Limb (tissue), 2 donors: ENCODE measurements at regions not wholly inside any gene's neighbourhood (a gene's known extent, or its start where the extent isn't known, plus 50 kb on each side); places are given as distances from the start of the nearest gene placed in this dataset.
A peak's percentile ranks its signal among the peaks of the same experiment; 100 is the strongest.
"Not testable (repeated sequence)": the region's sequence is repeated elsewhere in the genome, so short reads cannot be mapped to it uniquely, and the experiment has no call there.

Source experiments
- DNase-seq, 2 donors: peaks; one replicate each; pipeline ENCODE4 v3.0.0-alpha.2; 2016; ENCODE audit errors: extremely low spot score in 2 of 2

- DNase-seq, result no peak
Observed at GRCh38 chr13:65410791-65411190, 1819.3 kb downstream of the PCDH9 start.

DNA sequence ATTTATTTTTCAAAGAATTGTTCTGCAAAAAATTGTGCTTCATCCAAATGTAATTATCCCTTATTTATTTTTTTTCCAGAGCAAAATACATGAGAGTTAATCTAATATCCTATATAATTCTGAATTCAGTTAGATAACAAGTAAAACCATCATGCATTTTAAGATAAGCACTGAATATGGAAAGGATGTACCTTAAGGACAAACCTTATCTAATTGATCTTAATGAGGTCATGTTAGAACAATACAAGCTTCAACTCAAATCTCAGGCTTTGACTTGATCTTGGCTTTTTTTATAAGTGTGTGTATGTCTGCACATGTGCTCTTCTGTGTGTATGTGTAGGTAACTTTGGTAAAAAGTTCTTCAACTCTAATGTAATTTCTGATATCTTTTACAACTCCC lies 1828.8 kb downstream of the PCDH9 start:
- DNase-seq, result no peak

- no peak for DNase-seq
Observed at GRCh38 chr13:65400702-65401101, 1829.4 kb downstream of the PCDH9 start.

GRCh38 chr13:65387743-65388347 lies 1842.3 kb downstream of the PCDH9 start:
- no peak for DNase-seq

DNA sequence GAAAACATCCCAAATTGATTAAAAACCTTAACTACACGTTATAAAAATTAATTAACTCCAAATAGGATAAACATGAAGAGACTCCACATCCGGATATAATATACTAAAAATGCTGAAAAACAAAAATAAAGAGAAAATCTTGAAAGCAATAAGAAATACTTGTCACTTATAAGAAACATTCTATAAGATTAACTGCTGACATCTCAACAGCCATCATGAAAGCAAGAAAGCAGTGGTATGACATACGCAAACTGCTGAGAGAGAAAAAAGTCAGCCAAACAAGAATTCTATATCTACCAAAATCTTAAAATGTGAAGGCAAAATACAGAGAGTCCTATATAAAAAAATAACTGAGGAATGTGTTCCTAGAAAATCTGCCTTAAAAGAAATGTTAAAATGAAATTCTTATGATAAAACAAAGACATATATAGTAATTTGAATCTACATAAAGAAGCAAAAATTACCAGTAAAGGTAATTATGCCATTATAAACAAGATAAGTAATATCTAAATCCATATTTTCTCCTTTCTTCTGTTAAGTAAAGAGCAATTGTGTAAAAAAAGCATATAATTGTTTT lies 1851.1 kb downstream of the PCDH9 start:
- no peak for DNase-seq

- DNase-seq, result no peak
Observed at GRCh38 chr13:65378484-65378883, 1851.7 kb downstream of the PCDH9 start.

DNA sequence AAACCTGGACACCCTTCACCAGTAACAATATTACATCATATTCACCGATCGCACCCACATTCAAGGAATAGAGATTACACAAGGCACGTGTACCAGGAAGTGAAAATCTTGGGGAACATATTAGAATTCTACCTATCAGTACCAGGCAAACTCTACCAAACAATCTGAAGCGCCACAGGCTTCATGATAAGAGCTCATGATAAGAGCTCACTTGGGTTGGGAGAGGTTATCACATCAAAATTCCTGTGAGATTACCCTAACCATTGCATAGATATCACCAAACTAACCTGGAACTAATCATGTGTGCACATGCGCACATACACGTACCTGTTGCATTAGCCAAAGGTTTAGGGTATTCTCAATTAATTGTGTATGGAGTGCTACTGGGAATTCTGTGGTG lies 1861.3 kb downstream of the PCDH9 start:
- no peak for DNase-seq

GRCh38 chr13:65353951-65354350 lies 1876.2 kb downstream of the PCDH9 start:
- no peak for DNase-seq

- not testable (repeated sequence) for DNase-seq
Observed at GRCh38 chr13:65353150-65353549, 1877.0 kb downstream of the PCDH9 start.

GRCh38 chr13:65347420-65348030 lies 1882.6 kb downstream of the PCDH9 start:
- no peak for DNase-seq

DNA sequence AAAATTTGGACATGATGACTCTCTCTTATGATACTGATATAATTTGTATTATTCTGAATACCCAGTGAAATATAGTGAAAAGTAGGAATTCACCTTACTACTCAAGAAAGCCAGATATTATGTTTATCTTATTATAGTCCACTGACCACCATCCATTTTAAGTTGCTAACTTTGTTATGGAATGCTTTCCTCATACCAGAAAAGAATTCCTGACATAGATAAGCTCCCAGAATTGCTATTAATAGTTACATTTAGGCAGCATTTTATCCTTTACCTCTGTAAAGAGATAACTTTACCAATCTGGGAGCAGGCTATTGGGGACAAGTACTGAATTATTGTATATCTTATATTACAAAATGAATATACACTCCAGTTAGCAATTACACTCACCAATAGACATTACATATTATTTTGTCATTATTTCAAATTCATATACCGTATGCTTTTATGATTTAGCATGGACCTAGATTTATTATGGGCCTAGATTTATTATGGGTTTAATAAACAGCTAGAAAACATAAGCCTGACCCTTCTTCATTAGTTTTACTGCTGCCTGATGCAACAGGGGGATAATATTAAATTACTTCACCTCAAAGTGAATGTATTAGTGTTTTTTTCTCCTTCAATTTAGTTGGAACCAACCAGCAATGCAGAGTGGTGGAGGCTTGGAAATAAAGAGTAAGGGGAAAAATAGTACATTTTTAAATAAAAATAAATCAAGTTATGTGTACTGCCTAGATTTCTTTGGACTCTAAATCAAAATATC lies 1886.1 kb downstream of the PCDH9 start:
- DNase-seq, result no peak

- no peak for DNase-seq
Observed at GRCh38 chr13:65342541-65343337, 1887.4 kb downstream of the PCDH9 start.

DNA sequence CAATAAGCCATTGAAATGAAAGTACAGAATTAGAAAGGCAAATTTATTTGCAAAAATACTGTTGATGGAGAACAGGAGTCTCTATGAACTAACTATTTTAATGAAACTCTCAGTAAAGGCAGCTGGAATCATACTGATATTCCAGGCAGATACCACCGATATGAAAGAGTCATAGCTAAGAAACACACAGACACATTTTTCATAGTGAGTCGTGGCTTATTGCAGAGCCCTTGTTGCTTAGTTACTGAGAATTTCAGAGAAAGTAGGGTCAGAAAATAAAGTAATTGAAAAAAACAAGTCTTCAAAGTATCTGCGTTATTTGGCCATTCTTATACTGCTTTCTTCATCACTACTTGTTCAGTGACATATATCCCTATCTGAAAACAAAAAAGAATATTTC lies 1890.9 kb downstream of the PCDH9 start:
- no peak for DNase-seq

DNA sequence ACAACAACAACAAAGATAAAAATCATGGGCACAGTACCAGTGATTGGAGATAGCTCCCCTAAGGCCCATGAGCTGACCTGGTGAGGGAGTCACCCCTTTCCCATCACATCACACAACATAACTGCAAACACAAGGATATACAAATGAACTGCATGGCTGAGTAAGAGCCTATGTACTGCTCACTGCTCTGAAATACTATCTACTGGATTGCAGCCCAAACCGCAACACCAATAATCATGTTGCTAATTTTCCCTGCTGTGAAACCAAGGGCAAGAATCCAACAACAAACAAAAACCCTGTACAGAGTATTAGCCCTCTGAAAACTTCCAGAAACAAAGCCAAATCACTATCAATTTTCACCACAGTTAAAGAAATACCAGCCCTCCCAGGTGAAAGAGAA lies 1893.2 kb downstream of the PCDH9 start:
- DNase-seq, result no peak

DNA sequence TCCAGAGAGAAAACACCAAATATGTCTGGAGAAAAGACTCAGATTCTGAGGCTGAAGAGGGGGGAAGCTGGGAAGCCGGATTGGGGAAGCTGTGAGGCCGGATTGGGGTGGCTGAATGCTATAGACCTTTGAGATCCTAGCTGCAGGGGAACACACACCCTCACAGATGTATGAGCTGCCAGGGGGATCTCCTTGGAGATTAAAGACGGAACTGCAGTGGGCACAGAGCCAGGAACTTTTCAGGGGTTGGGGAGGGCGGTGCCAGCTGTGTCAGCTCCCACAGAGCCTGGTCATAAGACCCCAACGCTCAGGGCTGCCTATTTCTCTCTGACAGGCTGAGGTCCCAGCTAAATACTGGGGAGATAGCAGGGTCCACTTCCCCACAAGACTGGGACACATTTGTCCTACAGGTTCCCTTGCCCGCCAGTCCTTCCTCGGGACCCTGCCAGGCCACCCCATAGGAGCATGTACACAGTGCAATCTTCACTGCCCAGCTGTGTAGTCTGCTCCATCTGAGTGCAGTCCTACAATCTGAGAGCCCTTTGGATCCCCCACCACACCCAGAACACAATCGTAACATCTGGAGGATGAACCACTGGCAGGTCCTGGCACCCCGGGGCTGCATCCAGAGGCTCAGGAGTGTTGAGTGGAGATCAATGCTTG lies 1893.9 kb downstream of the PCDH9 start:
- peak in 1 of 2 donors; percentile 27 for DNase-seq

- no peak for DNase-seq
Observed at GRCh38 chr13:65330691-65331090, 1899.4 kb downstream of the PCDH9 start.

DNA sequence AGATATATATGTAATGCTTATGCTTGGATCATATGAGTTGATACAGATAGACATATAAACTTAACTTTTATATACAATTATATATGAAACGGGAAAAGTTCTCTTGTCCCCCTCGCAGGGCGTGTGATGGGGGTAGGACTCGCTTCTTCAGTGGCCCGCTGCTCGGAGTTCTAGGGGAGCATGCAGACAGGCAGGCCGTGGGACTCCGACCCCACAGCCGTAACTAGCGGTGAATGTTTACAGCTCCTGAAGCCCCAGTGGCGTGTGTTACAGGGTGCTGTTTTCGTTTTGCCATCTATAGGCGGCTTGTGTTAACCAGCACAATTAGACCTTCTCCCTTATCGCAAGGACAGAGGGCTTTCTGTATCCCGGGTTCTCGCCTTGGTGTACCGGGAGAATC lies 1899.8 kb downstream of the PCDH9 start:
- no peak for DNase-seq

GRCh38 chr13:65323192-65323591 lies 1906.9 kb downstream of the PCDH9 start:
- not testable (repeated sequence) for DNase-seq

- DNase-seq, result not testable (repeated sequence)
Observed at GRCh38 chr13:65321423-65321822, 1908.7 kb downstream of the PCDH9 start.

DNA sequence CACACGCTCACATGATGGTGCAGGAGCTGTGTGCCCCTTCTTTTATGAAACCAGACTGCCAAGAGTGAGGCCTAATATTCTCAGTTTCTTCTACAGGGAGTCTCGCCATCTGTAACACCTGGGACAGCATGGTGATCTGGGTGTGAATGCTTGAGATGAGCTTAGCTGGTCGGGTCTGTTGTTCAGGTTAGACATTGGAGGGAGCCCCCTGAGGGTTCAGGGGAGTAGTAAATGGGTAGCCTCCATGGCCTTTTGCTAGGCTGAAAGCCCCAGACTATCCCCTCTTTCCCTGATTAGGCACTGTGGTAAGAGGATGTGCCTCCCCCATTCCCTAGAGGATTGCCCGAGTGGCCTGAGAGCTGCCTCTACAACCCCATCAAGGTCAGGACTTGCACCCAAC lies 1916.1 kb downstream of the PCDH9 start:
- DNase-seq, result no peak
